ENCODE measurements at regions not wholly inside any gene's neighbourhood (a gene's known extent, or its start where the extent isn't known, plus 50 kb on each side); places are given as distances from the start of the nearest gene placed in this dataset.

GRCh38 chr2:62369541-62370202 is 136.3 kb downstream of the TMEM17 start:
- H3K4me3 ChIP-seq, result no peak overlapping the region
- H3K27me3 ChIP-seq, result no peaks in the 10 kb centered on the region
- no peaks in the 10 kb centered on the region for H3K9me3 ChIP-seq
- DNase-seq (ENCODE audit: extremely low spot score in 2 of 2), result no peak
- intact Hi-C loops (cut with DNase I), result no loop called here
- no peaks in the 10 kb centered on the region for H3K4me1 ChIP-seq
- H3K27ac ChIP-seq, result no peak overlapping the region
- no peaks in the 10 kb centered on the region for H3K36me3 ChIP-seq
- TF ChIP-seq POLR2A (IDR thresholded peaks at IDR 0.05) (no peak), POLR2AphosphoS5 (IDR thresholded peaks at IDR 0.05; ENCODE audit: insufficient read depth in 1 of 2, low read depth in 1 of 2) (no peak), CTCF (IDR thresholded peaks at IDR 0.05) (no peak)

- intact Hi-C loops (cut with DNase I), result no loop called here
- no peak overlapping the region for H3K4me3 ChIP-seq
- H3K9me3 ChIP-seq, result no peaks in the 10 kb centered on the region
- no peak for DNase-seq (ENCODE audit: extremely low spot score in 2 of 2)
- no peak overlapping the region for H3K27ac ChIP-seq
- H3K36me3 ChIP-seq, result no peaks in the 10 kb centered on the region
- TF ChIP-seq CTCF (IDR thresholded peaks at IDR 0.05) (no peak), POLR2A (IDR thresholded peaks at IDR 0.05) (no peak), POLR2AphosphoS5 (IDR thresholded peaks at IDR 0.05; ENCODE audit: insufficient read depth in 1 of 2, low read depth in 1 of 2) (no peak)
- H3K27me3 ChIP-seq, result no peaks in the 10 kb centered on the region
- H3K4me1 ChIP-seq, result no peaks in the 10 kb centered on the region
Observed at GRCh38 chr2:62364791-62365528, 141.0 kb downstream of the TMEM17 start.

- intact Hi-C loops (cut with DNase I), result no loop called here
- Histone ChIP-seq H3K4me3 (no peak overlapping the region), H3K27me3 (no peaks in the 10 kb centered on the region), H3K27ac (no peak overlapping the region), H3K36me3 (no peaks in the 10 kb centered on the region), H3K4me1 (no peaks in the 10 kb centered on the region), H3K9me3 (no peaks in the 10 kb centered on the region)
- TF ChIP-seq POLR2AphosphoS5 (IDR thresholded peaks at IDR 0.05; ENCODE audit: insufficient read depth in 1 of 2, low read depth in 1 of 2) (no peak), POLR2A (IDR thresholded peaks at IDR 0.05) (no peak), CTCF (IDR thresholded peaks at IDR 0.05) (no peak)
- DNase-seq (ENCODE audit: extremely low spot score in 2 of 2), result no peak
Observed at GRCh38 chr2:62363166-62363565, 142.8 kb downstream of the TMEM17 start.

GRCh38 chr2:62362561-62362960 is 143.4 kb downstream of the TMEM17 start:
- H3K27me3 ChIP-seq, result no peaks in the 10 kb centered on the region
- no peaks in the 10 kb centered on the region for H3K9me3 ChIP-seq
- no peak for DNase-seq (ENCODE audit: extremely low spot score in 2 of 2)
- H3K36me3 ChIP-seq, result no peaks in the 10 kb centered on the region
- H3K4me3 ChIP-seq, result no peak overlapping the region
- no peaks in the 10 kb centered on the region for H3K4me1 ChIP-seq
- intact Hi-C loops (cut with DNase I), result no loop called here
- no peak overlapping the region for H3K27ac ChIP-seq
- no peak for TF ChIP-seq POLR2A (IDR thresholded peaks at IDR 0.05)

GRCh38 chr2:62361964-62362363 is 144.0 kb downstream of the TMEM17 start:
- no peaks in the 10 kb centered on the region for H3K36me3 ChIP-seq
- no peaks in the 10 kb centered on the region for H3K4me1 ChIP-seq
- no peak overlapping the region for H3K4me3 ChIP-seq
- DNase-seq (ENCODE audit: extremely low spot score in 2 of 2), result no peak
- no peaks in the 10 kb centered on the region for H3K9me3 ChIP-seq
- TF ChIP-seq POLR2A (IDR thresholded peaks at IDR 0.05) (no peak), CTCF (IDR thresholded peaks at IDR 0.05) (no peak)
- H3K27ac ChIP-seq, result no peak overlapping the region
- no peaks in the 10 kb centered on the region for H3K27me3 ChIP-seq
- intact Hi-C loops (cut with DNase I), result no loop called here
